ENCODE measurements at regions not wholly inside any gene's neighbourhood (a gene's known extent, or its start where the extent isn't known, plus 50 kb on each side); places are given as distances from the start of the nearest gene placed in this dataset.

DNA sequence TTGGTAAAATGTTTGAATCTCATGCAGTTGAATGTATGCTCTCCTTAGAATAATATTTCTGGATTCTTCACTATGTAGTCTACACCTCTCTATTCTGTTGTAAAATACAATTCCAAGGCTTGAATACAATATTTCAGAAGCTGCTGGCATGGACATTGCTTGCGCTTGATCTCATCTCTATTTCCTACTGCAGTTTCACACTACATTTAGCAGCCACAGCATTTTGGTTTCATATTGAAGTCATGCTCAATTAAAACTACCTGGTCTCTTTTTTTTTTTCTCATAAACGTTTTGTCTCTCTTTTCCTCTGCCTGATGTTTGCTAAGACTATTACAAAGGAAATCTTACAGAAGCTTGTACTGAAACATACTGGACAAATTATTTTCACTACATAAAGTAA lies 631.0 kb upstream of the TMPRSS15 start:
- TF ChIP-seq CTCF (IDR thresholded peaks at IDR 0.05), result no peak
- H3K27me3 ChIP-seq, result no peaks in the 10 kb centered on the region
- no peaks in the 10 kb centered on the region for H3K36me3 ChIP-seq
- intact Hi-C loops (cut with DNase I), result no loop called here
- no peak overlapping the region for H3K4me3 ChIP-seq
- DNase-seq (ENCODE audit: low spot score in 2 of 2), result no peak
- H3K27ac ChIP-seq, result no peak overlapping the region
- no peaks in the 10 kb centered on the region for H3K9me3 ChIP-seq
- no peaks in the 10 kb centered on the region for H3K4me1 ChIP-seq

DNA sequence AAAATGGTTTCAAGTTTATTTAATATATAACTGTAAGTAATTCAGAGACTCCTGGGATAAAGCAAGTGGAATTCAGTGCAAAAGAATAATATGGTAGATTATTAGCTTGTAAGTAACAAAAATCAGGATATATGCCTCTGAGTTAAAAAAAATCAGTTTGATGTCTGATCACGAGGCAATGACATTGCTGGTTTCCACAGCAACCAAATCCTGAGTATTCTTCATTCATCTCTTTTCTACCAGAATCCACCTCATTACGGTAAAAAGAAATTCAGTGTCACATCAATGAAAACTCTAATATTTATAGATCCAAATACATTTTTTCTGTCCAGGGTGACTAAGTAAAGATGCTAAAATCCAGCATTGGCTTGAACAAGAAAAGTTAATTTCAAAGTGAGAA lies 642.3 kb upstream of the TMPRSS15 start:
- DNase-seq (ENCODE audit: low spot score in 2 of 2), result no peak
- H3K9me3 ChIP-seq, result no peaks in the 10 kb centered on the region
- no peak for TF ChIP-seq CTCF (IDR thresholded peaks at IDR 0.05)
- H3K27me3 ChIP-seq, result no peaks in the 10 kb centered on the region
- H3K4me3 ChIP-seq, result no peak overlapping the region
- H3K4me1 ChIP-seq, result no peaks in the 10 kb centered on the region
- no peaks in the 10 kb centered on the region for H3K36me3 ChIP-seq
- intact Hi-C loops (cut with DNase I), result no loop called here
- H3K27ac ChIP-seq, result no peak overlapping the region

- no peak for DNase-seq (ENCODE audit: low spot score in 2 of 2)
- no peak for TF ChIP-seq CTCF (IDR thresholded peaks at IDR 0.05)
- no peaks in the 10 kb centered on the region for H3K27me3 ChIP-seq
- H3K27ac ChIP-seq, result no peak overlapping the region
- intact Hi-C loops (cut with DNase I), result no loop called here
- H3K4me3 ChIP-seq, result no peak overlapping the region
- H3K4me1 ChIP-seq, result no peaks in the 10 kb centered on the region
- H3K9me3 ChIP-seq, result no peaks in the 10 kb centered on the region
- H3K36me3 ChIP-seq, result no peaks in the 10 kb centered on the region
Measured at GRCh38 chr21:19048098-19048672, 644.6 kb upstream of the TMPRSS15 start.

DNA sequence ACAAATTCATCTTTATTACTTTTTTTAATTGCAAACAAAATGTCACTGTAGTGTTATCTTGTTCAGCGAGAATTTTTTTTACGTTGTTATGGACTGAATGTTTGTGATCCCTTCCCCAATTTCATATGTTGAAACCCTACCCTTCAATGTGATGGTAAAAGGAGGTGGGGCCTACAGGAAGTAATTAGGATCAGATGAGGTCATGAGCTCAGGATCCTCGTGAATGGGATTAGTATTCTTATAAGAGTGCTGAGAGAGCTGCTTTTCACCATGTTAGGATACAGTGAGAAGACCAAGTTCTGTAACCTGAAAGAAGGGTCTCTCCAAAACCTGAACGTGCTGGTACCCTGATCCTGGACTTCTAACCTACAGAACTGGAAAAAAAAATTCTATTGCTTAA lies 646.0 kb upstream of the TMPRSS15 start:
- Histone ChIP-seq H3K9me3 (no peaks in the 10 kb centered on the region), H3K27me3 (no peaks in the 10 kb centered on the region), H3K36me3 (no peaks in the 10 kb centered on the region), H3K27ac (no peak overlapping the region), H3K4me3 (no peak overlapping the region), H3K4me1 (no peaks in the 10 kb centered on the region)
- no peak for DNase-seq (ENCODE audit: low spot score in 2 of 2)
- intact Hi-C loops (cut with DNase I), result no loop called here
- TF ChIP-seq CTCF (IDR thresholded peaks at IDR 0.05), result no peak

DNA sequence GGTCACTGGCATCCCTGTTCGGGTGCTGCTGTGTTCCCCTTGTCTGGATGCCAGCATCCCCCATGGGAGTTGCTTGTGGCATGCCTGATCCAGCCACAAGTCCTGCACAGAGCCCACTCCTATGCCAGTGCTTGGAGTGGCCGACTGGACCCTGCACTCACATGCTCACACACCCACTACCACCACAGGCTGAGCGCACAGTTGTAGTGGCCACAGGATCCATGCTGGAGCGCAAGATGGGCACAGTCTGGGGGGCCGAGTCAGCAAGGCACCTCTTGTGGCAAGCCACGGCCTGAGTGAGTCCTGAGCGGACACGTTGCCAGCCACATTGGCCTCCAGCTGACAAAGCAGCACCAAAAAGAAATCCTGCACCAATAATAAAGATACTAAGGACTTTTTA lies 661.6 kb upstream of the TMPRSS15 start:
- Histone ChIP-seq H3K9me3 (no peaks in the 10 kb centered on the region), H3K27ac (no peak overlapping the region), H3K4me3 (no peak overlapping the region), H3K36me3 (no peaks in the 10 kb centered on the region), H3K4me1 (no peaks in the 10 kb centered on the region), H3K27me3 (no peaks in the 10 kb centered on the region)
- intact Hi-C loops (cut with DNase I), result no loop called here
- TF ChIP-seq CTCF (IDR thresholded peaks at IDR 0.05), result no peak
- no peak for DNase-seq (ENCODE audit: low spot score in 2 of 2)

DNA sequence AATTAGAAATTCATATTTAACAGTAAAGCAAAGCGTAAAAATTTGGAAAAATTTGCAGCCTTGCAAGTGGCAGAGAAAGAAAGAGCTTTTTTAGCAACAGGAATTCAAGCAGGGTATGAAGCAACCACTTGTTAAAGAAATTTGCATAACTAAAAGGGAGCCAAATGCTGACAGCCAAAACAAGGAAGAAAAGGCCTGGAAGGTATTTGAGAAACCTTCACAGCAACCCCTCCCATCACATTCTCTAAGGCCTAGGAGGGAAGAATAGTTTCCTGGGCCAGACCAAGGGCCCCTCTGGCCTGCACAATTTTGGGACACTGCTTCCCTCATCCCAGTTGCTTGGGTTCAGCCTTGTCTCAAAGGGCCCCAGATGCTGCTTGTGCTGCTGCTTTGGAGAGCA lies 672.4 kb upstream of the TMPRSS15 start:
- Histone ChIP-seq H3K4me1 (no peaks in the 10 kb centered on the region), H3K27me3 (no peaks in the 10 kb centered on the region), H3K4me3 (no peak overlapping the region), H3K9me3 (no peaks in the 10 kb centered on the region), H3K27ac (no peak overlapping the region), H3K36me3 (no peaks in the 10 kb centered on the region)
- no peak for TF ChIP-seq CTCF (IDR thresholded peaks at IDR 0.05)
- DNase-seq (ENCODE audit: low spot score in 2 of 2), result no peak
- intact Hi-C loops (cut with DNase I), result no loop called here
